ENCODE measurements at regions not wholly inside any gene's neighbourhood (a gene's known extent, or its start where the extent isn't known, plus 50 kb on each side); places are given as distances from the start of the nearest gene placed in this dataset.

DNA sequence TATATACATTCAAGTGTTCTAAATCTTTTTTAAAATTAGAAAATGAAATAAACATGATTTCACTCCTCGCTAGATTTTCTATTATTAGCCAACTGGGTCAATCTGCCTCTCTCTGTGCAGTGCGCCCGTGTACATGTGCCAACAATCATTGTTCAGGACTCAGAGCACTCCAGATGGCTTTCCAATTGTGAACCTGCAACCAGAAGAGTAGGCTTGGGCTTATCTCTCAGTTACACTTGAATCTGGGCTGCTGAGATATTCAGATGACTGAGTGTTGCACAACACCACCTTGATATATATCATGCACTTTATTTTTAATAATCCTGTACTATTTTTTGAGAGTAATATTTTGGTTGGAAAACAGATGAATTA, 184.0 kb upstream of the FSTL5 start:
- H3K4me3 ChIP-seq (replicated peaks; ENCODE audit: insufficient read depth, low read length) = no peak overlapping the region
- TF ChIP-seq, protein P1, sequence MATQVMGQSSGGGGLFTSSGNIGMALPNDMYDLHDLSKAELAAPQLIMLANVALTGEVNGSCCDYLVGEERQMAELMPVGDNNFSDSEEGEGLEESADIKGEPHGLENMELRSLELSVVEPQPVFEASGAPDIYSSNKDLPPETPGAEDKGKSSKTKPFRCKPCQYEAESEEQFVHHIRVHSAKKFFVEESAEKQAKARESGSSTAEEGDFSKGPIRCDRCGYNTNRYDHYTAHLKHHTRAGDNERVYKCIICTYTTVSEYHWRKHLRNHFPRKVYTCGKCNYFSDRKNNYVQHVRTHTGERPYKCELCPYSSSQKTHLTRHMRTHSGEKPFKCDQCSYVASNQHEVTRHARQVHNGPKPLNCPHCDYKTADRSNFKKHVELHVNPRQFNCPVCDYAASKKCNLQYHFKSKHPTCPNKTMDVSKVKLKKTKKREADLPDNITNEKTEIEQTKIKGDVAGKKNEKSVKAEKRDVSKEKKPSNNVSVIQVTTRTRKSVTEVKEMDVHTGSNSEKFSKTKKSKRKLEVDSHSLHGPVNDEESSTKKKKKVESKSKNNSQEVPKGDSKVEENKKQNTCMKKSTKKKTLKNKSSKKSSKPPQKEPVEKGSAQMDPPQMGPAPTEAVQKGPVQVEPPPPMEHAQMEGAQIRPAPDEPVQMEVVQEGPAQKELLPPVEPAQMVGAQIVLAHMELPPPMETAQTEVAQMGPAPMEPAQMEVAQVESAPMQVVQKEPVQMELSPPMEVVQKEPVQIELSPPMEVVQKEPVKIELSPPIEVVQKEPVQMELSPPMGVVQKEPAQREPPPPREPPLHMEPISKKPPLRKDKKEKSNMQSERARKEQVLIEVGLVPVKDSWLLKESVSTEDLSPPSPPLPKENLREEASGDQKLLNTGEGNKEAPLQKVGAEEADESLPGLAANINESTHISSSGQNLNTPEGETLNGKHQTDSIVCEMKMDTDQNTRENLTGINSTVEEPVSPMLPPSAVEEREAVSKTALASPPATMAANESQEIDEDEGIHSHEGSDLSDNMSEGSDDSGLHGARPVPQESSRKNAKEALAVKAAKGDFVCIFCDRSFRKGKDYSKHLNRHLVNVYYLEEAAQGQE (IDR thresholded peaks at IDR 0.05; ENCODE audit: insufficient replicate concordance, low read depth) = no peak
- TF ChIP-seq SPI1 (IDR thresholded peaks at IDR 0.05; ENCODE audit: borderline replicate concordance, low read depth) (no peak), POLR2AphosphoS5 (IDR thresholded peaks at IDR 0.05; ENCODE audit: low read depth) (no peak), GABPA (IDR thresholded peaks at IDR 0.05; ENCODE audit: low read depth) (no peak)
- TF ChIP-seq, protein P2, sequence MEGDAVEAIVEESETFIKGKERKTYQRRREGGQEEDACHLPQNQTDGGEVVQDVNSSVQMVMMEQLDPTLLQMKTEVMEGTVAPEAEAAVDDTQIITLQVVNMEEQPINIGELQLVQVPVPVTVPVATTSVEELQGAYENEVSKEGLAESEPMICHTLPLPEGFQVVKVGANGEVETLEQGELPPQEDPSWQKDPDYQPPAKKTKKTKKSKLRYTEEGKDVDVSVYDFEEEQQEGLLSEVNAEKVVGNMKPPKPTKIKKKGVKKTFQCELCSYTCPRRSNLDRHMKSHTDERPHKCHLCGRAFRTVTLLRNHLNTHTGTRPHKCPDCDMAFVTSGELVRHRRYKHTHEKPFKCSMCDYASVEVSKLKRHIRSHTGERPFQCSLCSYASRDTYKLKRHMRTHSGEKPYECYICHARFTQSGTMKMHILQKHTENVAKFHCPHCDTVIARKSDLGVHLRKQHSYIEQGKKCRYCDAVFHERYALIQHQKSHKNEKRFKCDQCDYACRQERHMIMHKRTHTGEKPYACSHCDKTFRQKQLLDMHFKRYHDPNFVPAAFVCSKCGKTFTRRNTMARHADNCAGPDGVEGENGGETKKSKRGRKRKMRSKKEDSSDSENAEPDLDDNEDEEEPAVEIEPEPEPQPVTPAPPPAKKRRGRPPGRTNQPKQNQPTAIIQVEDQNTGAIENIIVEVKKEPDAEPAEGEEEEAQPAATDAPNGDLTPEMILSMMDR (IDR thresholded peaks at IDR 0.05; ENCODE audit: insufficient read depth, low read length) = no peak
- DNase-seq (ENCODE audit: low read depth in 1 of 2, low spot score in 1 of 2) = no peak
- H3K27ac ChIP-seq (replicated peaks) = no peak overlapping the region
- no peaks in the 10 kb centered on the region for H3K27me3 ChIP-seq (ENCODE audit: insufficient read depth, poor library complexity, severe bottlenecking)

DNA sequence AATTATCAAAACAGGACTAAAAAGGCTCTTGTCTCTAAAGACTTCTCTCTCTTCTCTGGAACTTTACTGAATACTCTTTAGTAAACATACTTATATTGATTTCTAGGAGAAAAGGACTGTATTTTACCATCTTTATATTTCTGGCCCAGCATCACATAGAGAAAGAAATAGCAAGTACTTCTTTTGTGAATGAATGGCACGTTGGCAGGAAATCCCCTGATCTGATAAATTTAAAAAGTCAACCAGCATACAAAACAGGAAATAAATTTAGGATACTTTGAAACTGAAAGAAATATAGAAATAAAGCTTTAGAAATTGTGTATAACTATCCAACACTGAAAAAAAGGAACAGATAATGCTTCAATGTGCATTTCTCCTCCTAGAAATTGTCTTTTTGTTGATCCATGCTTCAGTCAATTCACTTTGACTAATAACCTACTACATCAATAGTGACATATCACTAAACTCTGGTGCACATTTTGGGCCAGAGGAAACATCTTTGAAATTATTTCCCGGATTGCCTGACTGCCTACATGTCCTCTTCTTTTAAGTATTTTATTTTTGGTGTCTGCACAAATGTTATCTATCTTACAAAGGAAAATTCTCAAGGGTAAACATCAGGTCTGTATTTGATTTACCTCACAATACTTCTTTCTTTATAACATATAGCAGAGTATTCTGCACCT, 183.5 kb upstream of the FSTL5 start:
- H3K27ac ChIP-seq (replicated peaks) = no peak overlapping the region
- no peak for DNase-seq (ENCODE audit: low read depth in 1 of 2, low spot score in 1 of 2)
- no peak overlapping the region for H3K4me3 ChIP-seq (replicated peaks; ENCODE audit: insufficient read depth, low read length)
- no peaks in the 10 kb centered on the region for H3K27me3 ChIP-seq (ENCODE audit: insufficient read depth, poor library complexity, severe bottlenecking)
- TF ChIP-seq, protein P1 (IDR thresholded peaks at IDR 0.05; ENCODE audit: insufficient replicate concordance, low read depth) = no peak
- TF ChIP-seq POLR2AphosphoS5 (IDR thresholded peaks at IDR 0.05; ENCODE audit: low read depth) (no peak), GABPA (IDR thresholded peaks at IDR 0.05; ENCODE audit: low read depth) (no peak), SPI1 (IDR thresholded peaks at IDR 0.05; ENCODE audit: borderline replicate concordance, low read depth) (no peak)
- TF ChIP-seq, protein P2 (IDR thresholded peaks at IDR 0.05; ENCODE audit: insufficient read depth, low read length) = no peak

DNA sequence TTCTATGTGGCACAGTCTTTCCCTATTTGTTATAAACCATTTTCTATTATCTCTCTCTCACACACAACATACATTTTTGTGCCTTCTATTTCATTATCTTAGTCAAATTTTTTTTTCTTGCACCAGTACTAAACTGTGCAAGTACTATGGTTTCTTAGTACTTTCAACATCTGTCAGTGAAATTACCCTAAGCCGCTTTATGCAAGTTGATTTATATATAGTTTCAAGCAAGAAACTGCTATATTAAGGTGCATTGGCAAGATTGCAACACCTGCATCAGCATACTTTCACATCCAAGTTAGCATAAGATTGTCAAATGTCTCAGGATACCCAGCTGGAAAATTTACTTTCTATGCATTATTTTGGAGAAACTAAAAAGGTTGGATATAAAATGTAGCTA, 180.2 kb upstream of the FSTL5 start:
- Histone ChIP-seq H3K4me3 (replicated peaks; ENCODE audit: insufficient read depth, low read length) (no peak overlapping the region), H3K27me3 (ENCODE audit: insufficient read depth, poor library complexity, severe bottlenecking) (no peaks in the 10 kb centered on the region), H3K27ac (replicated peaks) (no peak overlapping the region)
- no peak for TF ChIP-seq GABPA (IDR thresholded peaks at IDR 0.05; ENCODE audit: low read depth)
- TF ChIP-seq, protein P2 (IDR thresholded peaks at IDR 0.05; ENCODE audit: insufficient read depth, low read length) = no peak
- TF ChIP-seq, protein P1 (IDR thresholded peaks at IDR 0.05; ENCODE audit: insufficient replicate concordance, low read depth) = no peak
- TF ChIP-seq SPI1 (IDR thresholded peaks at IDR 0.05; ENCODE audit: borderline replicate concordance, low read depth) = no peak
- no peak for TF ChIP-seq POLR2AphosphoS5 (IDR thresholded peaks at IDR 0.05; ENCODE audit: low read depth)
- no peak for DNase-seq (ENCODE audit: low read depth in 1 of 2, low spot score in 1 of 2)

Measured in HL-60 (cell line).